Type B pancreatic cell (in vitro differentiated cells): ENCODE measurements at regions not wholly inside any gene's neighbourhood (a gene's known extent, or its start where the extent isn't known, plus 50 kb on each side); places are given as distances from the start of the nearest gene placed in this dataset.

ENCODE experiments used
- DNase-seq: peaks from one replicate; pipeline ENCODE4 v3.0.0; 2021; ENCODE audit warnings: mixed read lengths; ENCODE audit not compliant: unreplicated experiment; ENCODE audit errors: extremely low spot score
- H3K27ac Mint-ChIP-seq: 2 replicates; pipeline ENCODE4 v1.8.0; 2021; ENCODE audit warnings: mild to moderate bottlenecking, mixed read lengths
- H3K27me3 Mint-ChIP-seq: 2 replicates; pipeline ENCODE4 v1.8.0; 2021; ENCODE audit warnings: mixed read lengths
- H3K36me3 Mint-ChIP-seq: 2 replicates; pipeline ENCODE4 v1.8.0; 2021; ENCODE audit warnings: mixed read lengths
- H3K4me1 Mint-ChIP-seq: one replicate; pipeline ENCODE4 v1.8.0; 2021; ENCODE audit warnings: mixed read lengths; ENCODE audit not compliant: unreplicated experiment
- H3K4me3 Mint-ChIP-seq: 2 replicates; pipeline ENCODE4 v1.8.0; 2021; ENCODE audit warnings: mild to moderate bottlenecking, mixed read lengths
- H3K9me3 Mint-ChIP-seq: 2 replicates; pipeline ENCODE4 v1.8.0; 2021; ENCODE audit warnings: mixed read lengths
- CTCF ChIP-seq: fragments of 200-600 bp; sonication (generic); conservative IDR thresholded peaks from 2 replicates; pipeline ENCODE4 v1.5.0; 2021; ENCODE audit warnings: antibody characterized with exemption, mild to moderate bottlenecking

GRCh38 chr5:15069407-15069905 lies 197.9 kb upstream of the ANKH start:
- Mint-ChIP-seq H3K27me3 (peaks cover 3% of the 10 kb centered on the region), H3K4me3 (no peak overlapping the region), H3K36me3 (no peaks in the 10 kb centered on the region), H3K9me3 (no peaks in the 10 kb centered on the region), H3K27ac (no peak overlapping the region), H3K4me1 (no peaks in the 10 kb centered on the region)
- TF ChIP-seq CTCF = no peak
- no peak for DNase-seq

- no peak overlapping the region for H3K4me3 Mint-ChIP-seq
Measured at GRCh38 chr5:15065091-15065490, 193.5 kb upstream of the ANKH start.

GRCh38 chr5:15064396-15064795 lies 192.8 kb upstream of the ANKH start:
- no peaks in the 10 kb centered on the region for H3K36me3 Mint-ChIP-seq
- peaks cover 4% of the 10 kb centered on the region for H3K27me3 Mint-ChIP-seq
- DNase-seq = no peak
- no peak overlapping the region for H3K27ac Mint-ChIP-seq
- no peaks in the 10 kb centered on the region for H3K9me3 Mint-ChIP-seq
- H3K4me3 Mint-ChIP-seq = no peak overlapping the region
- no peaks in the 10 kb centered on the region for H3K4me1 Mint-ChIP-seq
- TF ChIP-seq CTCF = no peak

More at GRCh38 chr5:15065091-15065490, 193.5 kb upstream of the ANKH start:
- Mint-ChIP-seq H3K27ac (no peak overlapping the region), H3K36me3 (no peaks in the 10 kb centered on the region), H3K4me1 (no peaks in the 10 kb centered on the region), H3K27me3 (peaks cover 4% of the 10 kb centered on the region), H3K9me3 (no peaks in the 10 kb centered on the region)
- DNase-seq = no peak
- TF ChIP-seq CTCF = no peak

- no peaks in the 10 kb centered on the region for H3K36me3 Mint-ChIP-seq
- no peaks in the 10 kb centered on the region for H3K9me3 Mint-ChIP-seq
- no peak overlapping the region for H3K27ac Mint-ChIP-seq
- DNase-seq = no peak
- H3K4me1 Mint-ChIP-seq = no peaks in the 10 kb centered on the region
- H3K4me3 Mint-ChIP-seq = no peak overlapping the region
- H3K27me3 Mint-ChIP-seq = no peaks in the 10 kb centered on the region
- no peak for TF ChIP-seq CTCF
Measured at GRCh38 chr5:15056988-15057592, 185.5 kb upstream of the ANKH start.

GRCh38 chr5:15044521-15044920 lies 172.9 kb upstream of the ANKH start:
- H3K9me3 Mint-ChIP-seq = no peaks in the 10 kb centered on the region
- no peaks in the 10 kb centered on the region for H3K36me3 Mint-ChIP-seq
- H3K4me3 Mint-ChIP-seq = no peak overlapping the region
- no peak overlapping the region for H3K27ac Mint-ChIP-seq
- DNase-seq = no peak
- H3K27me3 Mint-ChIP-seq = peaks cover 19% of the 10 kb centered on the region
- peaks cover 5% of the 10 kb centered on the region for H3K4me1 Mint-ChIP-seq
- no peak for TF ChIP-seq CTCF
